ENCODE measurements at regions not wholly inside any gene's neighbourhood (a gene's known extent, or its start where the extent isn't known, plus 50 kb on each side); places are given as distances from the start of the nearest gene placed in this dataset.

DNA sequence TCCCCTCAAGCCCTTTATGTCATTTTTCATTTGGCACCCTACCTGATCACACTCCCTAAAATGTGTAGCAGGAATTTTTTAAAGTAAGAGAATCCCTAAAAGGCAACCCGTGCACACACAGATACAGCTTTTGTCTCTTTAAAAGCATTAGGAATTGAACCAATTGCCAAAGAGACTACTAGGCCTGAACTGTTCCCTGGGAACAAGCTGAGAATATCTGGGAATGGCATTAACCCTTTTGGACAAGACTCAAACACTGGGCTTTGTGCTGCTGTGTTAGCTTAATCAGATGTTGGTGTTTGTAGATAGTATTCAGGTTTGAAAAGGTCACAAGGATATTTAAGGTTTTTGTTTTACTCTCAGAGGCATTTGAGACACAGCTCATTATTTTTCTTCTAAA, 414.4 kb upstream of the PDZRN3 start:
- no peak overlapping the region for H3K4me3 ChIP-seq
- peaks cover 0 to 3% (median 0%) of the 10 kb centered on the region in 5 donors for H3K4me1 ChIP-seq (ENCODE audit: control insufficient read depth in 5 of 5, insufficient read depth in 5 of 5, low read length in 5 of 5)
- 71 to 79% methylated on average over 1 of the region's 1 CpG for WGBS, 2 donors
- TF ChIP-seq, protein P1, sequence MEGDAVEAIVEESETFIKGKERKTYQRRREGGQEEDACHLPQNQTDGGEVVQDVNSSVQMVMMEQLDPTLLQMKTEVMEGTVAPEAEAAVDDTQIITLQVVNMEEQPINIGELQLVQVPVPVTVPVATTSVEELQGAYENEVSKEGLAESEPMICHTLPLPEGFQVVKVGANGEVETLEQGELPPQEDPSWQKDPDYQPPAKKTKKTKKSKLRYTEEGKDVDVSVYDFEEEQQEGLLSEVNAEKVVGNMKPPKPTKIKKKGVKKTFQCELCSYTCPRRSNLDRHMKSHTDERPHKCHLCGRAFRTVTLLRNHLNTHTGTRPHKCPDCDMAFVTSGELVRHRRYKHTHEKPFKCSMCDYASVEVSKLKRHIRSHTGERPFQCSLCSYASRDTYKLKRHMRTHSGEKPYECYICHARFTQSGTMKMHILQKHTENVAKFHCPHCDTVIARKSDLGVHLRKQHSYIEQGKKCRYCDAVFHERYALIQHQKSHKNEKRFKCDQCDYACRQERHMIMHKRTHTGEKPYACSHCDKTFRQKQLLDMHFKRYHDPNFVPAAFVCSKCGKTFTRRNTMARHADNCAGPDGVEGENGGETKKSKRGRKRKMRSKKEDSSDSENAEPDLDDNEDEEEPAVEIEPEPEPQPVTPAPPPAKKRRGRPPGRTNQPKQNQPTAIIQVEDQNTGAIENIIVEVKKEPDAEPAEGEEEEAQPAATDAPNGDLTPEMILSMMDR (IDR thresholded peaks at IDR 0.05; ENCODE audit: control extremely low read depth, extremely low read depth): no peak
- H3K9me3 ChIP-seq (ENCODE audit: control insufficient read depth in 4 of 4, insufficient read depth in 3 of 4, low read length in 3 of 4): peaks cover 0 to 4% (median 0%) of the 10 kb centered on the region in 4 donors
- no peak for ATAC-seq (ENCODE audit: insufficient read depth, low FRiP score)
- H3K27ac ChIP-seq (ENCODE audit: low read depth in 1 of 2, low read length in 1 of 2): no peak overlapping the region
- H3K9ac ChIP-seq (ENCODE audit: insufficient read depth in 1 of 2, low read length in 2 of 2): no peak overlapping the region
- no peaks in the 10 kb centered on the region for H3K36me3 ChIP-seq (ENCODE audit: control insufficient read depth in 4 of 4, insufficient read depth in 4 of 4, low read length in 4 of 4)
- no peak for DNase-seq
- H3K27me3 ChIP-seq (ENCODE audit: control insufficient read depth in 3 of 3, insufficient read depth in 3 of 3, low read length in 2 of 3): no peaks in the 10 kb centered on the region

DNA sequence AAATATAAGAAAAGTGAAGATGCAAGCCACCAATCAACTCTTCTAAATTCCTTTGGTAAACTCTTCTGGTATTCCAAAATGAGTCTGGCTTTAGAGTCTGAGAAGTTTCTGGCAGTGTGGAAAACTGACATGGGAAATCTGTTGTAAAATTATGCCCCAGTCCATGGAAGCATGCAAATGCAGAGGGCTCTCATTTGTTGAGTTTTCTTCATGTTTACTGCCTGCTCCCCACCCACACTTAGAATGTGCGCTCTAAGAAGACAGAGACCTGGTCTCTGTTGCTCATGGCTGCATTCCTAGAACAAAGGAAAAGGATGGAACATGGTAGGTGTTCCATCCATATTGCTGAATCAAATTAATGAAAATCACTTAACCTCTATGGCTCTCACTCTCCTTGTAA, 411.8 kb upstream of the PDZRN3 start:
- H3K36me3 ChIP-seq (ENCODE audit: control insufficient read depth in 4 of 4, insufficient read depth in 4 of 4, low read length in 4 of 4): no peaks in the 10 kb centered on the region
- H3K4me3 ChIP-seq: no peak overlapping the region
- 0% methylated on average over 1 of the region's 1 CpG for WGBS, 2 donors
- H3K27ac ChIP-seq (ENCODE audit: low read depth in 1 of 2, low read length in 1 of 2): no peak overlapping the region
- TF ChIP-seq, protein P1 (IDR thresholded peaks at IDR 0.05; ENCODE audit: control extremely low read depth, extremely low read depth): no peak
- H3K4me1 ChIP-seq (ENCODE audit: control insufficient read depth in 5 of 5, insufficient read depth in 5 of 5, low read length in 5 of 5): peaks cover 0 to 3% (median 2%) of the 10 kb centered on the region in 5 donors
- ATAC-seq (ENCODE audit: insufficient read depth, low FRiP score) (no peak), DNase-seq (no peak)
- H3K9ac ChIP-seq (ENCODE audit: insufficient read depth in 1 of 2, low read length in 2 of 2): no peak overlapping the region
- peaks cover 0 to 2% (median 0%) of the 10 kb centered on the region in 4 donors for H3K9me3 ChIP-seq (ENCODE audit: control insufficient read depth in 4 of 4, insufficient read depth in 3 of 4, low read length in 3 of 4)
- H3K27me3 ChIP-seq (ENCODE audit: control insufficient read depth in 3 of 3, insufficient read depth in 3 of 3, low read length in 2 of 3): no peaks in the 10 kb centered on the region

DNA sequence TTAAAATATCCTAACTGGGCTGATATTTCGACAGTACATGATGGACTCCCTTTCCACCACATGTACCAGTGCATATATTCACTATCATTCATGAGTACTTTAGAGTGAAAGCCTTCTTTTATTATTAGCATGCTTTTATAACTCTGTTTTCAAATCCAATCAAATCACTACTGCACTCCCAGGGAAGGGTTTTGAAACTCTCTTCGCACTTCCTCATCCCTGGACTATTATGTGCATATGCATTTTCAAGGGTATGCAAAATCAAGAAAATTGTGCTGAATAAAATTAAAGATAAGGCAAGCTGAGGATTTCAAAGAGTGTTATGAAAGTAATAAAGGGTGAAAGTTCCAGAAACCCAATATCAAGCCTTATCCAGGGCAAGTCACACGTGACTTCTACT, 411.4 kb upstream of the PDZRN3 start:
- Histone ChIP-seq H3K9me3 (ENCODE audit: control insufficient read depth in 4 of 4, insufficient read depth in 3 of 4, low read length in 3 of 4) (no peaks in the 10 kb centered on the region), H3K27me3 (ENCODE audit: control insufficient read depth in 3 of 3, insufficient read depth in 3 of 3, low read length in 2 of 3) (no peaks in the 10 kb centered on the region), H3K27ac (ENCODE audit: low read depth in 1 of 2, low read length in 1 of 2) (no peak overlapping the region), H3K36me3 (ENCODE audit: control insufficient read depth in 4 of 4, insufficient read depth in 4 of 4, low read length in 4 of 4) (no peaks in the 10 kb centered on the region), H3K4me3 (no peak overlapping the region), H3K9ac (ENCODE audit: insufficient read depth in 1 of 2, low read length in 2 of 2) (no peak overlapping the region), H3K4me1 (ENCODE audit: control insufficient read depth in 5 of 5, insufficient read depth in 5 of 5, low read length in 5 of 5) (peaks cover 0 to 3% (median 0%) of the 10 kb centered on the region in 5 donors)
- WGBS, 2 donors: 88 to 93% methylated on average over 3 of the region's 3 CpGs
- DNase-seq (no peak), ATAC-seq (ENCODE audit: insufficient read depth, low FRiP score) (no peak)
- TF ChIP-seq, protein P1 (IDR thresholded peaks at IDR 0.05; ENCODE audit: control extremely low read depth, extremely low read depth): no peak

DNA sequence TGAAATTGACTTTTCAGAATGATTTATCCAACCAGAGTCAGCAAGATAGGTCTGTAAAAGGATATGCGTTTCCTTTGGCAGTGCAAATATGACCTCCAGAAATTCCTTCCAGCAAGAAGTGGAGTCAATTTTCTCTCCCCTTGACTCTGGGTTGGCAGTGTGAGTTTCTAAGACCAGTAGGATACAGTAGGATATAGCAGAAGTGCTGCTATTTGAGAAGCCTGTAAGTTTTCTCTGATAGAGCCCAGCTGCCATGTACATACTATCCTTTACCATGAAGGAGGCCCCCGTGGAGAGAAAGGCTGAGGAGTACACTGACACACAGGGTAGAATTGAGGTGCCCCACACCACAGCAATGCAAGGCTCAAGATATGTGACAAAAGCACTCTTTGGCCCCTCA, 409.1 kb upstream of the PDZRN3 start:
- WGBS, 2 donors: 76 to 91% methylated on average over 2 of the region's 2 CpGs
- Histone ChIP-seq H3K27ac (ENCODE audit: low read depth in 1 of 2, low read length in 1 of 2) (no peak overlapping the region), H3K36me3 (ENCODE audit: control insufficient read depth in 4 of 4, insufficient read depth in 4 of 4, low read length in 4 of 4) (no peaks in the 10 kb centered on the region), H3K4me1 (ENCODE audit: control insufficient read depth in 5 of 5, insufficient read depth in 5 of 5, low read length in 5 of 5) (peaks cover 0 to 3% (median 0%) of the 10 kb centered on the region in 5 donors), H3K27me3 (ENCODE audit: control insufficient read depth in 3 of 3, insufficient read depth in 3 of 3, low read length in 2 of 3) (no peaks in the 10 kb centered on the region), H3K9me3 (ENCODE audit: control insufficient read depth in 4 of 4, insufficient read depth in 3 of 4, low read length in 3 of 4) (no peaks in the 10 kb centered on the region), H3K4me3 (no peak overlapping the region), H3K9ac (ENCODE audit: insufficient read depth in 1 of 2, low read length in 2 of 2) (no peak overlapping the region)
- ATAC-seq (ENCODE audit: insufficient read depth, low FRiP score): no peak
- DNase-seq: no peak
- TF ChIP-seq, protein P1 (IDR thresholded peaks at IDR 0.05; ENCODE audit: control extremely low read depth, extremely low read depth): no peak

All from lung (tissue), 11 donors.